Esophagus squamous epithelium (tissue), 4 donors: ENCODE measurements at regions not wholly inside any gene's neighbourhood (a gene's known extent, or its start where the extent isn't known, plus 50 kb on each side); places are given as distances from the start of the nearest gene placed in this dataset.

ENCODE experiments used
- POLR2A ChIP-seq, 4 donors: fragments of 450-650 bp; IDR thresholded peaks; one replicate each; pipeline ENCODE4 v1.6.1; 2017; ENCODE audit warnings: antibody characterized with exemption in 4 of 4, mild to moderate bottlenecking in 4 of 4, moderate library complexity in 3 of 4
- TF ChIP-seq, protein P1 (sequence below), 6 experiments: fragments of 450-650 bp in 4 of 6; fragments of 200-600 bp in 2 of 6; sonication (generic) in 2 of 6; IDR thresholded peaks; one replicate each; pipeline ENCODE4 v1.5.1; 2016 to 2019; ENCODE audit warnings: antibody characterized with exemption in 6 of 6, mild to moderate bottlenecking in 4 of 6, moderate library complexity in 4 of 6

GRCh38 chr12:123051556-123051955, 71.1 kb downstream of the ARL6IP4 start:
- TF ChIP-seq, protein P1, sequence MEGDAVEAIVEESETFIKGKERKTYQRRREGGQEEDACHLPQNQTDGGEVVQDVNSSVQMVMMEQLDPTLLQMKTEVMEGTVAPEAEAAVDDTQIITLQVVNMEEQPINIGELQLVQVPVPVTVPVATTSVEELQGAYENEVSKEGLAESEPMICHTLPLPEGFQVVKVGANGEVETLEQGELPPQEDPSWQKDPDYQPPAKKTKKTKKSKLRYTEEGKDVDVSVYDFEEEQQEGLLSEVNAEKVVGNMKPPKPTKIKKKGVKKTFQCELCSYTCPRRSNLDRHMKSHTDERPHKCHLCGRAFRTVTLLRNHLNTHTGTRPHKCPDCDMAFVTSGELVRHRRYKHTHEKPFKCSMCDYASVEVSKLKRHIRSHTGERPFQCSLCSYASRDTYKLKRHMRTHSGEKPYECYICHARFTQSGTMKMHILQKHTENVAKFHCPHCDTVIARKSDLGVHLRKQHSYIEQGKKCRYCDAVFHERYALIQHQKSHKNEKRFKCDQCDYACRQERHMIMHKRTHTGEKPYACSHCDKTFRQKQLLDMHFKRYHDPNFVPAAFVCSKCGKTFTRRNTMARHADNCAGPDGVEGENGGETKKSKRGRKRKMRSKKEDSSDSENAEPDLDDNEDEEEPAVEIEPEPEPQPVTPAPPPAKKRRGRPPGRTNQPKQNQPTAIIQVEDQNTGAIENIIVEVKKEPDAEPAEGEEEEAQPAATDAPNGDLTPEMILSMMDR (IDR thresholded peaks at IDR 0.05), result no peak
- TF ChIP-seq POLR2A (IDR thresholded peaks at IDR 0.05), result no peak
